ENCODE measurements at regions not wholly inside any gene's neighbourhood (a gene's known extent, or its start where the extent isn't known, plus 50 kb on each side); places are given as distances from the start of the nearest gene placed in this dataset.
A peak's percentile ranks its signal among the peaks of the same experiment; 100 is the strongest.

GRCh38 chr4:44931720-44932119 lies 205.4 kb upstream of the GNPDA2 start:
- no peak overlapping the region for H3K4me3 ChIP-seq (ENCODE audit: low read length)
- no peak for DNase-seq (ENCODE audit: low read depth, low spot score)

- DNase-seq (ENCODE audit: low read depth, low spot score): no peak
- no peak overlapping the region for H3K4me3 ChIP-seq (ENCODE audit: low read length)
Observed at GRCh38 chr4:44928785-44929184, 202.4 kb upstream of the GNPDA2 start.

GRCh38 chr4:44927399-44928380 lies 201.3 kb upstream of the GNPDA2 start:
- H3K4me3 ChIP-seq (ENCODE audit: low read length): no peak overlapping the region
- DNase-seq (ENCODE audit: low read depth, low spot score): peak; percentile 21

GRCh38 chr4:44916411-44916810 lies 190.1 kb upstream of the GNPDA2 start:
- DNase-seq (ENCODE audit: low read depth, low spot score): no peak
- H3K4me3 ChIP-seq (ENCODE audit: low read length): no peak overlapping the region

GRCh38 chr4:44914748-44915147 lies 188.4 kb upstream of the GNPDA2 start:
- H3K4me3 ChIP-seq (ENCODE audit: low read length): no peak overlapping the region
- no peak for DNase-seq (ENCODE audit: low read depth, low spot score)

- no peak overlapping the region for H3K4me3 ChIP-seq (ENCODE audit: low read length)
- DNase-seq (ENCODE audit: low read depth, low spot score): no peak
Observed at GRCh38 chr4:44914223-44914622, 187.9 kb upstream of the GNPDA2 start.

GRCh38 chr4:44912980-44913379 lies 186.6 kb upstream of the GNPDA2 start:
- no peak overlapping the region for H3K4me3 ChIP-seq (ENCODE audit: low read length)
- DNase-seq (ENCODE audit: low read depth, low spot score): no peak

- DNase-seq (ENCODE audit: low read depth, low spot score): no peak
- H3K4me3 ChIP-seq (ENCODE audit: low read length): no peak overlapping the region
Observed at GRCh38 chr4:44908565-44908964, 182.2 kb upstream of the GNPDA2 start.

GRCh38 chr4:44872246-44872645 lies 145.9 kb upstream of the GNPDA2 start:
- no peak for DNase-seq (ENCODE audit: low read depth, low spot score)

GRCh38 chr4:44871133-44871532 lies 144.8 kb upstream of the GNPDA2 start:
- no peak for DNase-seq (ENCODE audit: low read depth, low spot score)
- H3K4me3 ChIP-seq (ENCODE audit: low read length): no peak overlapping the region

More at GRCh38 chr4:44872246-44872645, 145.9 kb upstream of the GNPDA2 start:
- H3K4me3 ChIP-seq (ENCODE audit: low read length): no peak overlapping the region

GRCh38 chr4:44869985-44870384 lies 143.6 kb upstream of the GNPDA2 start:
- DNase-seq (ENCODE audit: low read depth, low spot score): no peak
- no peak overlapping the region for H3K4me3 ChIP-seq (ENCODE audit: low read length)

- H3K4me3 ChIP-seq (ENCODE audit: low read length): no peak overlapping the region
- DNase-seq (ENCODE audit: low read depth, low spot score): peak; percentile 10
Observed at GRCh38 chr4:44869222-44869882, 143.0 kb upstream of the GNPDA2 start.

GRCh38 chr4:44861756-44862155 lies 135.4 kb upstream of the GNPDA2 start:
- no peak for DNase-seq (ENCODE audit: low read depth, low spot score)
- H3K4me3 ChIP-seq (ENCODE audit: low read length): no peak overlapping the region

- no peak overlapping the region for H3K4me3 ChIP-seq (ENCODE audit: low read length)
- DNase-seq (ENCODE audit: low read depth, low spot score): no peak
Observed at GRCh38 chr4:44859477-44859876, 133.1 kb upstream of the GNPDA2 start.

GRCh38 chr4:44848466-44848865 lies 122.1 kb upstream of the GNPDA2 start:
- no peak overlapping the region for H3K4me3 ChIP-seq (ENCODE audit: low read length)
- DNase-seq (ENCODE audit: low read depth, low spot score): no peak

GRCh38 chr4:44845993-44846392 lies 119.6 kb upstream of the GNPDA2 start:
- DNase-seq (ENCODE audit: low read depth, low spot score): no peak
- no peak overlapping the region for H3K4me3 ChIP-seq (ENCODE audit: low read length)

- H3K4me3 ChIP-seq (ENCODE audit: low read length): no peak overlapping the region
- no peak for DNase-seq (ENCODE audit: low read depth, low spot score)
Observed at GRCh38 chr4:44845309-44845708, 119.0 kb upstream of the GNPDA2 start.

GRCh38 chr4:44842531-44842930 lies 116.2 kb upstream of the GNPDA2 start:
- no peak overlapping the region for H3K4me3 ChIP-seq (ENCODE audit: low read length)
- DNase-seq (ENCODE audit: low read depth, low spot score): no peak

GRCh38 chr4:44817930-44818329 lies 91.6 kb upstream of the GNPDA2 start:
- no peak overlapping the region for H3K4me3 ChIP-seq (ENCODE audit: low read length)
- no peak for DNase-seq (ENCODE audit: low read depth, low spot score)

GRCh38 chr4:44806071-44806470 lies 79.7 kb upstream of the GNPDA2 start:
- H3K4me3 ChIP-seq (ENCODE audit: low read length): no peak overlapping the region
- no peak for DNase-seq (ENCODE audit: low read depth, low spot score)
